NCI-H446 (cell line): ENCODE measurements at regions not wholly inside any gene's neighbourhood (a gene's known extent, or its start where the extent isn't known, plus 50 kb on each side); places are given as distances from the start of the nearest gene placed in this dataset.

Source experiments
- DNase-seq, 2 experiments: peaks; one replicate each; lab custom pipeline; 2025; lab: John Stamatoyannopoulos, UW

DNA sequence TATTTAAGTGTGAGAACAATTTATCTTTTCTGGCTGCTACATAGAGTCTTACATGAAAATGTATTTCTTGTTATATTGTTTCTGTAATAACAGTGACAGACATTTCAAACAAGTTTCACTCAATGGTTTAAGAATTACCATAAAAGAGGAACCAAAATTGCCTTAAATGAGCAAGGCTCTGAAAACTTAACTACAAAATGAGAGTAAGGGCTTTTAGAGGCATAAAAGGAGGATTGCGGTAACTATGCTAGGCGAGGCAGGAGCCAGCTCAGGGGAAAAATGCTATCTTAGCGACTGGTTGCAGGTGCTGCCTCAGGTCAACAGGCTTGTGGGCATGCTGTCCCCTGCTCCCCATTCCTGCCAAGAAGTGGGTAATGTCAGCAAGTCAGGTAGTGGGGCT lies 81.7 kb upstream of the MSI2 start:
- no peak for DNase-seq

DNA sequence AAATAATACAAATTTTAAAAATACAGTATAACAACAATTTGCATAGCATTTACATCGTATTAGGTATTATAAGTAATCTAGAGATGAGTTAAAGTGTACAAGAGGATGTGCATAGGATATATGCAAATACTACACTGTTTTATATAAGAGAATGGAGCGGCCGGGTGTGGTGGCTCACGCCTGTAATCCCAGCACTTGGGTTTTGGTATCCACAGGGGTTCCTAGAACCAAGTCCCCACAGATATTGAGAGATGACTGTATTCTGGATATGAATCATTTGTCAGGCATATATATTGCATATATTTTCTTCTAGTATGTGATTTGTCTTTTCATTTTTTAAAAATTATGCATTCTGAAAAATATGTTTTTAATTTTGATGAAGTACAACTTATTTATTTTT lies 77.5 kb upstream of the MSI2 start:
- no peak for DNase-seq

DNA sequence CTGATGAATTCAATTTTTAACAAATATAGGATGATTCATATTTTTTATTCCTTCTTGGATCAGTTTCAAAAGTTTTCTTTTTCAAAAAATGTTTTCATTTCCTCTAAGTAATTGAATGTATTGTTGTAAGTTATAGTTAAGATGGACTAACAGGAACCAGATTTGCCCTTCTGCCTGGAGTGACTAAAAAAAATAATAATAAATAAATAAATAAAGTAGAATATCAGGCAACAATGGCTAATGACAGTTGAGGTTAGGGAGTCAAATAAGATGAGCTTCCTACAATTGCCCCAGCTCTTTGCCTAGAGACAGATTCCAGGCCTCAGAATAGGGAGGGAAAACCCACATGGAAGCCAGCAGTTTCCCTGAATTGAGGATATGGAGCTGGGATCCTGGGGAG lies 73.7 kb upstream of the MSI2 start:
- DNase-seq, result no peak

DNA sequence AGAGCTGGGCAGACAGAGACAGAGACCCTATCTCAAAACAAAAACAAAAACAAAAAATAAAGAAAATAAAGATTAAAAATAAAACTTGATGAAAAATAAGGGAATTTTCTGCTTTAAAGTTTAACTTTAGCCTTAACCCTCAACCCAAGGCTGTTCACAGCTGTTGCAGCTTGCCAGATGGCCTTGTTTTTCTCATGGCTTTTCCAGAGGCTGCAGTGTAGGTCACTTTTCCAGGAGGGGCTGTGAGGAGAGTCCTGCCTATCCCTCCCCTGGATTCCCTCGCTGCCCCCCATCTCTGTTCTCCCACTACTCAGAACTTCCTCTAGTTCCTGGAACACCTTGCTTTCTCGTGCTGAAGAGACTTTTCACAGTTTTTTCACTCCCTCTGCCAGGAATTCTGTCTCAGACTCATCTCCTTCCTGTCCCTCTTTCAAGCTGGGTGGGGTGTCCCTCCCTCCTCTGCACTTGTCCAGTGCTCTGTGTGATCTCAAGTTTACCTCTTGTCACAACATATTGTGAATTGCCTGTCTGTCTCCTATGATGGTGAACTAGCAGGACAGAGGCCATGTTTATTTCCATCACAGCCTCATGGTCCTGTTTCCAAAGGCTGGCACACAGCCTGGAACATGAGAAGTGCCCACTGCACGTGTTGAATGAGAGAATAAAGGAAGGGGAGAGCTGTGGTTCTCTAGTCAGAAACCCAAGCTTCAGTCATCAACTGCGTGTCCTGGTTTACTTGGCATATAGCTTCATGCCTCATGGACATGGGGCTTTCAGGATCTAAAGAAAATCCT lies 69.9 kb upstream of the MSI2 start:
- peak; percentile 5 to 27 for DNase-seq

DNA sequence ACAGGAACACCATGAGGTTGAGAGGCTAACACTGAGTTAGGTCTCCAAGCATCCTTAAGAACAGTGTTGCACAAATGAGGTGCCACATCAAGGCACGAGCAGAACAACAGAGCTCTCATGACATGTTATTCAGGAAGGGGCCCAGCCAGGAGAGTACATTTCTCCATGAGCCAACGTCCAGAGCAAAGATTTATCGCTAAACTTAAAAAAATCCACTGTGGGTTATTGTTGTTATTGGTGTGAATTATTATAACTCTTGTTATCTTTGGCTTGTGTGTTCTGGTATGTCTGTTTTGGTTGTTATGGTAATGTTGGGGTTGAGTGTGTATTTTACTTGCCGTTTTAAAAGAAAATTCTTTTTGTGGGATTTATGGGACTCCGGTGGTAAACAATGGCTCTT lies 68.9 kb upstream of the MSI2 start:
- DNase-seq, result no peak

DNA sequence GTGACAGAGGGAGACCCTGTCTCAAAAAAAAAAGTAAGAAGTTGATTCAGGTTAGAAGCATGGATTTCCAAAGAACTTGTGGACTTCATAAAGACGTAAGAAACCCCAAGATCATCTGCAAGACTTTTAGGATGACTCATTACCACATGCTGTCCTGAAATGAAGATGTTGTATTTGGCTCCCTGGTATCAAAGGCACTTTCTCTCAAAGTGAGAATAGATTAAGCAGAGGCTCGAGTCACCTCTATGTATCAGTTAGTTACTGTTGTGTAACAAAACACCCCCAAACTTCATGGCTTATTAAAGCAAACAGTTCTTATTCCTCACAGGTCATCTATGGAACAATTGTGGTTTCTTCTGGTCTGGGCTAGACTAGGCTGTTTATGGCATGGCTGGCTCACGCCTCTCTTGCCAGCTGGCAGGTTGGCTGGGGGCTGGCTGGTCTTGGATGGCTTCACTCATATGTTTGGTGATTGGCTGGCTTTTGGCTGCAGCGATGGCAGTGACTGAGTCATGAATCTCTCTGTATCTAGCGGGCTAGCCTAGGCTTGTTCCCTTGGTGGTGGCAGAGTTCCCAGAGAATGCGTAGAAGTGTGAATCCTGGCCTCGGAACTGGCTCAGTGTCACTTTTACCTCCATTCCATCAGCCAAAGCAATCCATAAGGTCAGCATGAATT lies 60.4 kb upstream of the MSI2 start:
- peak; percentile 75 to 84 for DNase-seq

DNA sequence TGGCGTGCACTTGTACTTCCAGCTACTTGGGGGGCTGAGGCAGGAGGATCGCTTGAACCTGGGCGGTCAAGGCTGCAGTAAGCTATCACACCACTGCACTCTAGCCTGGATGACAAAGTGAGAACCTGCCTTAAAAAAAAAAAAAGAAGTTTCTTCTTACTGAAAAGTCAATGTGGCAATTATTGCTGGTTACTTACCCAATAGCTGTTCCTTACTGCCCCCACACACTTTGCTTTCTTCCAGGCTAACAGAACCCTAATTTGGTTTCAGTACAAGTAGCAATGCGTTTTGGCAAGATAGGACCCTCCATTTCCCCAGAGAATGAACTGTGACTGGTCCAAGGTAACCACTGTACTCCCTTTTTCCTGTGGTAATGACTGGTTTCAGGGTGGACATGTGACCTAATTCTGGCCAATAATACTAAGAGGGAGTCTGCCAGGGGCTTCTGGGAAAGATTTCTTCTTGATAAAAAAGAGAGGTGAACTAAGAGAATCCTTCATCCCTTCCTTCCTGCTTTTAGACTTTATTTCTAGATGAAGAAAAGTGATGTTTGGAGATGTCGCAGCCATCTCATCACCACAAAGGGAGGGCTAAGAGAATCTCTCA lies 58.8 kb upstream of the MSI2 start:
- DNase-seq, result no peak

DNA sequence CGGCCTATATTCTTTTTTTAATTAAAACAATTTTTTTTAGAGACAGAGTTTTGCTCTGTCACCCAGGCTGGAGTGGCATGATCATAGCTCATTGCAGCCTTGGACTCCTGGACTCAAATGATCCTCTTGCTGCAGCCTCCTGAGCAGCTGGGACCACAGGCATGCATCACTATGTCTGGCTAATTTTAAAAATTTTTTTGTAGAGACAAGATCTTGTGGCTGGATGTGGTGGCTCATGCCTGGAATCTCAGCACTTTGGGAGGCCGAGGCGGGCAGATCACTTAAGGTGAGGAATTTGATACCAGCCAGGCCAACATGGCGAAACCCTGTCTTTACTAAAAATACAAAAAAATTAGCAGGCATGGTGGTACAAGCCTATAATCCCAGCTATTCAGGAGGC lies 54.8 kb upstream of the MSI2 start:
- DNase-seq, result no peak

DNA sequence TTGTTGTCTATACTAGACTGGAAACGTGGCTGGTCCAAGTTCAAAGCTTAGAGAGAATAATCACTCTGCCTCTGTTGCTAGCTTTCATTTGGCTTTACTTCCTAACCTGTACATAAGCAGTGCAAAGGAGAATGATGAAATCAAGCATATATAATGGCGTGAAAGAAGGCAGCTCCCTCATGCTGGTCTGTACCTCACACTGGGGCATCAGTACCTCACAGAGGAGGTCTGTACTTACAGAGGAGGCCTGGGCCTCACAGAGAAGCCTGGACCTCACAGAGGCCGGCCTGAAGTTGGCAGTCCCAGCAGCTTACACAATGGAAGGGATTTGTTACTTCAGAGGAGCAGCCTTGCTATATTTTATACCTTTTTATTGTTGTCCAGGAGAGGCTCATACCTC lies 53.3 kb upstream of the MSI2 start:
- no peak for DNase-seq
